Fibroblast of mammary gland (primary cell): ENCODE measurements at regions not wholly inside any gene's neighbourhood (a gene's known extent, or its start where the extent isn't known, plus 50 kb on each side); places are given as distances from the start of the nearest gene placed in this dataset.

Experiments used
- DNase-seq: peaks from one replicate; pipeline ENCODE4 v3.0.0-alpha.2; 2010; ENCODE audit warnings: low read depth
- H3K4me3 ChIP-seq: 2 replicates; pipeline ENCODE4 v1.5.1; 2011; ENCODE audit warnings: low read depth, mild to moderate bottlenecking, low read length, moderate library complexity; ENCODE audit not compliant: control insufficient read depth
- CTCF ChIP-seq: conservative IDR thresholded peaks from 2 replicates; pipeline ENCODE4 v1.5.1; 2011; ENCODE audit warnings: low read depth, low read length, inconsistent platforms; ENCODE audit not compliant: control insufficient read depth, insufficient read depth

GRCh38 chr6:95143408-95144180 is 433.7 kb upstream of the MANEA start:
- no peak for DNase-seq
- no peak for TF ChIP-seq CTCF
- no peak overlapping the region for H3K4me3 ChIP-seq

- DNase-seq: no peak
- H3K4me3 ChIP-seq: no peak overlapping the region
- TF ChIP-seq CTCF: no peak
These were observed 431.9 kb upstream of the MANEA start for GRCh38 chr6:95145457-95145856.

- no peak for TF ChIP-seq CTCF
- H3K4me3 ChIP-seq: no peak overlapping the region
- DNase-seq: no peak
These were observed 417.8 kb upstream of the MANEA start for GRCh38 chr6:95159557-95159956.

GRCh38 chr6:95169775-95170174 is 407.6 kb upstream of the MANEA start:
- H3K4me3 ChIP-seq: no peak overlapping the region
- no peak for DNase-seq
- TF ChIP-seq CTCF: no peak

GRCh38 chr6:95175927-95176675 is 401.2 kb upstream of the MANEA start:
- no peak for DNase-seq
- TF ChIP-seq CTCF: no peak
- H3K4me3 ChIP-seq: no peak overlapping the region

- TF ChIP-seq CTCF: no peak
- H3K4me3 ChIP-seq: no peak overlapping the region
- DNase-seq: no peak
These were observed 391.5 kb upstream of the MANEA start for GRCh38 chr6:95185874-95186273.

- no peak for DNase-seq
- H3K4me3 ChIP-seq: no peak overlapping the region
- TF ChIP-seq CTCF: no peak
These were observed 390.6 kb upstream of the MANEA start for GRCh38 chr6:95186710-95187109.
